Stomach (tissue), 8 donors: ENCODE measurements at regions not wholly inside any gene's neighbourhood (a gene's known extent, or its start where the extent isn't known, plus 50 kb on each side); places are given as distances from the start of the nearest gene placed in this dataset.
"Not testable (repeated sequence)": the region's sequence is repeated elsewhere in the genome, so short reads cannot be mapped to it uniquely, and the experiment has no call there.

Experiments used
- DNase-seq, 2 donors: peaks; one replicate each; pipeline versions ENCODE4 v3.0.0 to v3.0.0-alpha.2; 2013 to 2019
- H3K27ac ChIP-seq, 5 donors: fragments of 200-600 bp in 4 of 5; sonication (generic) in 4 of 5; one replicate each; pipeline ENCODE4 v1.5.1; 2013 to 2019; ENCODE audit warnings: mild to moderate bottlenecking in 1 of 5, moderate library complexity in 1 of 5
- H3K27me3 ChIP-seq, 3 donors: fragments of 200-600 bp; sonication (generic); one replicate each; pipeline ENCODE4 v1.5.1; 2017 to 2019; ENCODE audit warnings: mixed run types in 1 of 3
- H3K36me3 ChIP-seq, 4 donors: fragments of 200-600 bp; sonication (generic); 1 replicate in 3 of 4; 2 replicates in 1 of 4; pipeline ENCODE4 v1.5.1; 2016 to 2019
- H3K4me1 ChIP-seq, 4 donors: fragments of 200-600 bp; sonication (generic); one replicate each; pipeline ENCODE4 v1.5.1; 2016 to 2019
- H3K4me3 ChIP-seq, 4 donors: fragments of 200-600 bp; sonication (generic) in 3 of 4; one replicate each; pipeline ENCODE4 v1.5.1; 2016 to 2019; ENCODE audit warnings: mild to moderate bottlenecking in 1 of 4
- H3K9me3 ChIP-seq, 4 donors: fragments of 200-600 bp; sonication (generic); one replicate each; pipeline ENCODE4 v1.5.1; 2016 to 2019
- EP300 ChIP-seq: sonication (generic); formaldehyde crosslinking; IDR thresholded peaks from one replicate; pipeline ENCODE4 v1.6.1; 2017; ENCODE audit warnings: antibody characterized with exemption
- POLR2A ChIP-seq, 4 donors: fragments of 450-650 bp; IDR thresholded peaks; one replicate each; pipeline ENCODE4 v1.6.1; 2016; ENCODE audit warnings: antibody characterized with exemption in 4 of 4, control low read depth in 2 of 4, mild to moderate bottlenecking in 1 of 4, moderate library complexity in 1 of 4
- POLR2AphosphoS5 ChIP-seq, 3 donors: sonication (generic); formaldehyde crosslinking; IDR thresholded peaks; one replicate each; pipeline ENCODE4 v1.6.1; 2016; ENCODE audit warnings: antibody characterized with exemption in 3 of 3
- WGBS, 5 donors: extraction: QIAGEN DNeasy Blood & Tissue Kit in 3 of 5; methylation state at CpG; one replicate each; pipeline versions ENCODE4 v1.1.5 to v1.1.7; 2013 to 2018; 5-methylcytosine and 5-hydroxymethylcytosine counted together
- intact Hi-C: fragments of 100-400 bp; cut with DNase I; formaldehyde crosslinking; loops from one replicate; pipeline ENCODE4 v1.15.1; 2023; ENCODE audit warnings: low total_unique reads
- TF ChIP-seq, protein P1 (sequence below), 7 experiments: fragments of 450-650 bp in 4 of 7; fragments of 200-600 bp in 3 of 7; sonication (generic) in 3 of 7; IDR thresholded peaks; one replicate each; pipeline ENCODE4 v1.5.1; 2016 to 2019; ENCODE audit warnings: antibody characterized with exemption in 7 of 7, control low read depth in 2 of 7, mild to moderate bottlenecking in 1 of 7
- donor health status: healthy with polysubstance abuse.
- donor health status: Bipolar disorder and iron deficiency.
- donor health status: healthy.

DNA sequence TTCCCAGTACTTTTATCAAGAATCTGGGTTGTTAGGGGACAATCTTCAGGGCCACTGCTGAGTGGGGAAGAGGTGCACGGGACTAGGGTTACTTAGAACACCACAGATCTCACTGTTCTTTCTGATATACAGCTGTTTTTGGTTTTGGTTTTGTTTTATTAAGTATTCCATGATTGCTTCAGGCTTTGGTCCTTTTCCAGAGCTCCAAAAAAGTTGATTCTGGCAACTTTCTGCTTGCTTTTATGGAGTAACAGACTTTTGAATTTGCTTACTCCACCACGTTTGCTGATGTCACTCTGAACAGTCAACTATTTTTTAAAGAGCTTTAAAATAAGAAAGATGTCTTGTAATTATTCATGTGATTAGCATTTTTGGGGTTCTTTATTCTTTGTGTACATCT lies 368.1 kb upstream of the FOXG1 start:
- Histone ChIP-seq H3K27me3 (no peaks in the 10 kb centered on the region), H3K9me3 (peaks cover 0 to 5% (median 2%) of the 10 kb centered on the region in 4 donors), H3K4me3 (no peak overlapping the region), H3K4me1 (no peaks in the 10 kb centered on the region), H3K27ac (no peak overlapping the region), H3K36me3 (no peaks in the 10 kb centered on the region)
- WGBS, 5 donors = 57 to 68% (median 61%) methylated on average over 2 of the region's 2 CpGs
- no peak for DNase-seq
- no peak for TF ChIP-seq EP300
- TF ChIP-seq POLR2AphosphoS5 (IDR thresholded peaks at IDR 0.05) = no peak
- intact Hi-C loops = no loop called here

- H3K4me1 ChIP-seq, H3K4me3 ChIP-seq, H3K36me3 ChIP-seq, H3K27me3 ChIP-seq, DNase-seq, H3K9me3 ChIP-seq, H3K27ac ChIP-seq, intact Hi-C loops: not testable (repeated sequence)
- WGBS, 5 donors = 73 to 86% (median 81%) methylated on average over 1 to 2 of the region's 4 CpGs; no CpG with 5 or more reads in 1 of the 5 donors
Measured at GRCh38 chr14:28401705-28402104, 364.9 kb upstream of the FOXG1 start.

DNA sequence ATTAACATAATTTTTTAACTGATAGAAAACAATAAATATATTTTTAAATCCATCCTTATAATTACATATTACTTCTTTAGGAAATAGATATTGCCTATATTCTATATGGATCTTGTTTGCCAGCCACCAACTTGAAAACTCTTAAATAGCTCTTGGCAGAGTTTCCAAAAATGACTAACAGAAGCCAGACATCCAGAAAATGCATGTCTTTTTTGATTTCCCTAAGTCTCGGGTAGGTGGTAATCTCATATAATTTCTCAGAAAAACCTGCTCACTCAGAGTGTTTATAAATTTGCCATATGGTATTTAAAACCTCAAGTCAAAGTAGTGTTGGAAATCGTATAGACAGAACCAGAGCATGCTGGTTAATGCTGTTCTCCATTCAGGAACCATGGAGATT lies 360.4 kb upstream of the FOXG1 start:
- Histone ChIP-seq H3K4me3 (no peak overlapping the region), H3K27ac (no peak overlapping the region), H3K36me3 (no peaks in the 10 kb centered on the region), H3K4me1 (no peaks in the 10 kb centered on the region), H3K9me3 (peaks cover 0 to 5% (median 0%) of the 10 kb centered on the region in 4 donors), H3K27me3 (no peaks in the 10 kb centered on the region)
- WGBS, 5 donors = 25 to 61% (median 38%) methylated on average over 2 of the region's 2 CpGs
- TF ChIP-seq EP300 (no peak), POLR2AphosphoS5 (IDR thresholded peaks at IDR 0.05) (no peak)
- TF ChIP-seq, protein P1, sequence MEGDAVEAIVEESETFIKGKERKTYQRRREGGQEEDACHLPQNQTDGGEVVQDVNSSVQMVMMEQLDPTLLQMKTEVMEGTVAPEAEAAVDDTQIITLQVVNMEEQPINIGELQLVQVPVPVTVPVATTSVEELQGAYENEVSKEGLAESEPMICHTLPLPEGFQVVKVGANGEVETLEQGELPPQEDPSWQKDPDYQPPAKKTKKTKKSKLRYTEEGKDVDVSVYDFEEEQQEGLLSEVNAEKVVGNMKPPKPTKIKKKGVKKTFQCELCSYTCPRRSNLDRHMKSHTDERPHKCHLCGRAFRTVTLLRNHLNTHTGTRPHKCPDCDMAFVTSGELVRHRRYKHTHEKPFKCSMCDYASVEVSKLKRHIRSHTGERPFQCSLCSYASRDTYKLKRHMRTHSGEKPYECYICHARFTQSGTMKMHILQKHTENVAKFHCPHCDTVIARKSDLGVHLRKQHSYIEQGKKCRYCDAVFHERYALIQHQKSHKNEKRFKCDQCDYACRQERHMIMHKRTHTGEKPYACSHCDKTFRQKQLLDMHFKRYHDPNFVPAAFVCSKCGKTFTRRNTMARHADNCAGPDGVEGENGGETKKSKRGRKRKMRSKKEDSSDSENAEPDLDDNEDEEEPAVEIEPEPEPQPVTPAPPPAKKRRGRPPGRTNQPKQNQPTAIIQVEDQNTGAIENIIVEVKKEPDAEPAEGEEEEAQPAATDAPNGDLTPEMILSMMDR (IDR thresholded peaks at IDR 0.05) = no peak
- intact Hi-C loops = no loop called here
- no peak for DNase-seq

DNA sequence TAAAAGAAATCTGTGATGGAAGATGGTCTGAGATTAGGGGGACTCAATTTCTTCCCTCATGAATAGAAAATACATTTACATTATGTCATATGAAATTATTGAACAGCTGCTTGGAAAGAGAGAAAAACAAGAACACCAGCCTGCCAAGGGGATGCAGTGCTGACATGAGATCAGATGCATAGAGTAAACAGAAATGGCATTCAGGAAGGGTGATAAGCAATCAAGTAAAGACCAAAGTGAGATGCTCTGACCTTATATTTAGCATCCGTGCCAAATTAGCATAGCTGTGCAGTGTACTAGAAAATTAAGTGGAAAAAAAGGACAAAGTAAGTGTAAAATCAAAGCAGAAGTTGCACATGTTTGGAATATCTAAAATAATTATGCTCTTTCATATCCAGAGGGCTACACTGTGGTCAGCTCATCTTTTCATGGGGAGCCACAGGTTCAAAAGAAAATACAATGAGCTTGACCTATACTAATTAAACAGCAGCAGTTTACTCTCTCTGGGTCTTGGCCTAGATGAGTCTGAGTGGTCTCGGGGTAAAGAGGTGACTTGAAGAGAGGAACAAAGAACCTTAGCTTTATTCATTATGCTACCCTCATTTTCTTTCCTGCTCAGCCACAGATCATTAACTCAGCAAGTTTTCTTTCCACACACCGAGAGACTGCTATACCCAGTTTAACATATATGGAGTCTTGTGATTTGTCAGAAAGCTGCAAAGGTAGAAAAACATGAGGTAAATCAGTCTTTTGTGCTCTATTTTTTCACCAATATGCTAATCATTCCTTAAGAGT lies 359.4 kb upstream of the FOXG1 start:
- H3K9me3 ChIP-seq = peaks cover 0 to 5% (median 0%) of the 10 kb centered on the region in 4 donors
- no peaks in the 10 kb centered on the region for H3K27me3 ChIP-seq
- no peak overlapping the region for H3K27ac ChIP-seq
- no peak overlapping the region for H3K4me3 ChIP-seq
- H3K4me1 ChIP-seq = no peaks in the 10 kb centered on the region
- DNase-seq = no peak
- intact Hi-C loops = no loop called here
- no peaks in the 10 kb centered on the region for H3K36me3 ChIP-seq
- WGBS, 5 donors = 33 to 58% (median 53%) methylated on average over 3 of the region's 3 CpGs
- TF ChIP-seq POLR2A (IDR thresholded peaks at IDR 0.05) (no peak), POLR2AphosphoS5 (IDR thresholded peaks at IDR 0.05) (no peak), EP300 (no peak)
- TF ChIP-seq, protein P1 (IDR thresholded peaks at IDR 0.05) = no peak

- Histone ChIP-seq H3K9me3 (peaks cover 0 to 5% (median 0%) of the 10 kb centered on the region in 4 donors), H3K27me3 (no peaks in the 10 kb centered on the region), H3K4me3 (no peak overlapping the region), H3K36me3 (no peaks in the 10 kb centered on the region), H3K4me1 (no peaks in the 10 kb centered on the region), H3K27ac (no peak overlapping the region)
- intact Hi-C loops = no loop called here
- 44 to 65% (median 55%) methylated on average over 3 of the region's 3 CpGs for WGBS, 5 donors
- DNase-seq = no peak
- no peak for TF ChIP-seq POLR2A (IDR thresholded peaks at IDR 0.05)
- TF ChIP-seq EP300 = no peak
- TF ChIP-seq, protein P1 (IDR thresholded peaks at IDR 0.05) = no peak
- no peak for TF ChIP-seq POLR2AphosphoS5 (IDR thresholded peaks at IDR 0.05)
Measured at GRCh38 chr14:28407996-28408395, 358.6 kb upstream of the FOXG1 start.
